ENCODE measurements at regions not wholly inside any gene's neighbourhood (a gene's known extent, or its start where the extent isn't known, plus 50 kb on each side); places are given as distances from the start of the nearest gene placed in this dataset.

GRCh38 chr10:4196771-4197390, 411.9 kb upstream of the KLF6 start:
- H3K4me3 ChIP-seq (ENCODE audit: low read depth in 2 of 2, low read length in 2 of 2), result no peak overlapping the region
- no peaks in the 10 kb centered on the region; the same call in 1 of the 2 replicates for H3K4me1 ChIP-seq (ENCODE audit: control insufficient read depth, insufficient read depth, low read length)
- H3K36me3 ChIP-seq (ENCODE audit: control insufficient read depth, insufficient read depth, low read length), result no peaks in the 10 kb centered on the region
- no TSS peak for BruUV-seq (replicated peaks)
- no peaks in the 10 kb centered on the region for H3K27me3 ChIP-seq (ENCODE audit: control insufficient read depth, insufficient read depth, low read length)
- TF ChIP-seq REST (IDR thresholded peaks at IDR 0.05; ENCODE audit: insufficient read depth in 1 of 2, low read depth in 2 of 2, low read length in 1 of 2) (no peak), TCF7L2 (IDR thresholded peaks at IDR 0.05; ENCODE audit: low read depth, low read length) (no peak), SIN3A (IDR thresholded peaks at IDR 0.05; ENCODE audit: borderline replicate concordance, insufficient read depth, low read depth, low read length) (no peak), CTCF (IDR thresholded peaks at IDR 0.05) (no peak), POLR2AphosphoS5 (IDR thresholded peaks at IDR 0.05; ENCODE audit: low read depth, low read length) (no peak)
- no peaks in the 10 kb centered on the region for H3K9me3 ChIP-seq (ENCODE audit: control insufficient read depth, insufficient read depth, low read depth, low read length)
- ChIA-PET CTCF (no interaction called here), POLR2A (no interaction called here)
- DNase-seq (ENCODE audit: low read depth, low spot score) (no peak), ATAC-seq (no peak)
- intact Hi-C loops (cut with micrococcal nuclease; ENCODE audit: unreplicated experiment), result no loop called here
- in situ Hi-C loops (cut with HindIII; ENCODE audit: low pct_unique_long_range_greater_than_20kb, low sequenced_read_pairs), result no loop called here
- H3K27ac ChIP-seq (ENCODE audit: low read length), result peak overlapping the region; percentile 44; the same call in 1 of the 2 replicates

GRCh38 chr10:4196183-4196582, 411.2 kb upstream of the KLF6 start:
- ATAC-seq (no peak), DNase-seq (ENCODE audit: low read depth, low spot score) (no peak)
- no TSS peak for BruUV-seq (replicated peaks)
- H3K27me3 ChIP-seq (ENCODE audit: control insufficient read depth, insufficient read depth, low read length), result no peaks in the 10 kb centered on the region
- intact Hi-C loops (cut with micrococcal nuclease; ENCODE audit: unreplicated experiment), result no loop called here
- POLR2A ChIA-PET, result no interaction called here
- peak overlapping the region; percentile 2; the same call in 1 of the 2 replicates for H3K27ac ChIP-seq (ENCODE audit: low read length)
- CTCF ChIA-PET, result no interaction called here
- TF ChIP-seq TCF7L2 (IDR thresholded peaks at IDR 0.05; ENCODE audit: low read depth, low read length), result no peak
- TF ChIP-seq SIN3A (IDR thresholded peaks at IDR 0.05; ENCODE audit: borderline replicate concordance, insufficient read depth, low read depth, low read length), result no peak
- TF ChIP-seq CTCF (IDR thresholded peaks at IDR 0.05), result no peak
- TF ChIP-seq REST (IDR thresholded peaks at IDR 0.05; ENCODE audit: insufficient read depth in 1 of 2, low read depth in 2 of 2, low read length in 1 of 2), result no peak
- H3K4me3 ChIP-seq (ENCODE audit: low read depth in 2 of 2, low read length in 2 of 2), result no peak overlapping the region
- in situ Hi-C loops (cut with HindIII; ENCODE audit: low pct_unique_long_range_greater_than_20kb, low sequenced_read_pairs), result no loop called here
- H3K36me3 ChIP-seq (ENCODE audit: control insufficient read depth, insufficient read depth, low read length), result no peaks in the 10 kb centered on the region
- H3K9me3 ChIP-seq (ENCODE audit: control insufficient read depth, insufficient read depth, low read depth, low read length), result no peaks in the 10 kb centered on the region
- no peaks in the 10 kb centered on the region; the same call in 1 of the 2 replicates for H3K4me1 ChIP-seq (ENCODE audit: control insufficient read depth, insufficient read depth, low read length)

Measured in Panc1 (cell line).